ENCODE measurements at regions not wholly inside any gene's neighbourhood (a gene's known extent, or its start where the extent isn't known, plus 50 kb on each side); places are given as distances from the start of the nearest gene placed in this dataset.

DNA sequence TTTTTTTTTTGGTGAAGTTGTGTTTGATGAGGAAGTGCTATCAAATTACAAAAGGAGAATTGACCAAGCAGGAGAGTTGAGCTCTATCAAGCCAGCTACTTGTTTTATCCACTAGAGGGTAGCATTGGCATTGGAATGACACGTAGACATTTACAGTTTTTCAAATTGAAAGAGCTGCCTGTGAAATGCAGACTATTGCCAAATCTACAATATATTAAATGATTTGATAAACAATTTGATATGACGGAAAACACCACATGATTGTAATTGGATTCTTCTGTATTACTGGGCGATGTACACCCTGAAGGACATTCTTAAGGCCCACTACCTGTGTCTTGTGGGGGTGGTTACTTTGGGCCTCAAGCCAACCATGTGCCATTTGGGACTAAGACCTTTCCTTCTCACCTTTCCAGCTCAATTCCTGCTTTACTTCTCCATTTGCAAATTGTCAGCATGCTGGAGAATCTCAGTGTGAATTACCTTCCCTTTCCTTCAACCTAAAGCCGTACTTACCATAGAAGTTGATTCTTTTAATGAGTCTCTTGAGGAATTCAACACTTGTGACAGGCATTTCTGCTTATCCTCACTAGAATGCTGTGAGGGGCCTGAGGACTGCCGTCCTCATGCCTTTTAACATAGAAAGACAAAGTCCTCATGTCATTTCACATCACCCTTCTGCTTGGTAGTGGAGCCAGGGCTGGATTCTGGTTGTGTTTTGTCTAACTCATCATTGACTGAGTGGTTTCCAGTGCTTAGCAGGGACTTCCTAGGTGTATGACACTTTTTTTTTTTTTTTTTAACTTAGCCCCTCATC lies 134.8 kb upstream of the THUMPD2 start:
- intact Hi-C loops (cut with micrococcal nuclease; ENCODE audit: unreplicated experiment) = loop anchor here (1.0 to 10.0 kb wide), 4 partner anchors 640 to 1871 kb away; no protein-coding TSS in a partner anchor
- no TSS peak for BruUV-seq (replicated peaks)
- in situ Hi-C loops (cut with MboI) = loop anchor here (5.0 to 10.0 kb wide), 2 partner anchors 638 to 1871 kb away; no protein-coding TSS in a partner anchor
- Histone ChIP-seq H3K9ac (ENCODE audit: control insufficient read depth, insufficient read depth, low read length) (no peak overlapping the region), H3K9me3 (replicated peaks; ENCODE audit: control insufficient read depth, insufficient read depth, low read length) (no peaks in the 10 kb centered on the region), H3K4me2 (ENCODE audit: control insufficient read depth, insufficient read depth) (no peak overlapping the region), H4K20me1 (ENCODE audit: control insufficient read depth, insufficient read depth) (no peaks in the 10 kb centered on the region), H2AFZ (ENCODE audit: control insufficient read depth, low read depth, low read length) (no peak overlapping the region; the same call in 1 of the 2 replicates), H3K27ac (ENCODE audit: control insufficient read depth, insufficient read depth) (no peak overlapping the region), H3K4me3 (no peak overlapping the region), H3K27me3 (replicated peaks in 1 of 2; ENCODE audit: control insufficient read depth in 2 of 2, insufficient read depth in 2 of 2, low read length in 1 of 2) (no peaks in the 10 kb centered on the region), H3K36me3 (ENCODE audit: control insufficient read depth in 2 of 2, insufficient read depth in 2 of 2, low read length in 1 of 2) (no peaks in the 10 kb centered on the region), H3K4me1 (ENCODE audit: control insufficient read depth, insufficient read depth, low read length) (no peaks in the 10 kb centered on the region), H3K79me2 (ENCODE audit: control insufficient read depth, insufficient read depth, low read length) (no peaks in the 10 kb centered on the region)
- ATAC-seq (peak; percentile 75), DNase-seq (ENCODE audit: low read depth, low spot score) (peak; percentile 7), FAIRE-seq (peak; percentile 91)
- WGBS (ENCODE audit: insufficient coverage, insufficient replicate concordance, low lambda C conversion rate, missing lambda C conversion rate) = 30% methylated on average over 5 of the region's 5 CpGs
- SMC1A ChIA-PET (ENCODE audit: uncharacterized antibody, unreplicated experiment) = interaction anchor here (0.6 to 2.4 kb wide), 8 partner anchors 22 to 1868 kb away, joined by 3 to 28 read pairs (median 3); no protein-coding TSS in a partner anchor
- CTCF ChIA-PET = interaction anchor here (0.6 to 2.6 kb wide), 26 partner anchors 9 to 1785 kb away, joined by 3 to 72 read pairs (median 4); no protein-coding TSS in a partner anchor
- TF ChIP-seq NRF1 (conservative IDR thresholded peaks at IDR 0.05; ENCODE audit: low read depth, low read length) = no peak
- TF ChIP-seq SPI1 (IDR thresholded peaks at IDR 0.05; ENCODE audit: borderline replicate concordance, insufficient read depth, low read depth, low read length) = peak; percentile 13; the same call in 1 of the 2 replicates
- no peak for TF ChIP-seq MTA3 (IDR thresholded peaks at IDR 0.05; ENCODE audit: borderline replicate concordance, low read length)
- TF ChIP-seq STAT1 (conservative IDR thresholded peaks at IDR 0.05) = no peak
- TF ChIP-seq CEBPB (IDR thresholded peaks at IDR 0.05; ENCODE audit: borderline replicate concordance in 1 of 2, low read depth in 2 of 2, low read length in 2 of 2) = no peak
- TF ChIP-seq, protein P1, sequence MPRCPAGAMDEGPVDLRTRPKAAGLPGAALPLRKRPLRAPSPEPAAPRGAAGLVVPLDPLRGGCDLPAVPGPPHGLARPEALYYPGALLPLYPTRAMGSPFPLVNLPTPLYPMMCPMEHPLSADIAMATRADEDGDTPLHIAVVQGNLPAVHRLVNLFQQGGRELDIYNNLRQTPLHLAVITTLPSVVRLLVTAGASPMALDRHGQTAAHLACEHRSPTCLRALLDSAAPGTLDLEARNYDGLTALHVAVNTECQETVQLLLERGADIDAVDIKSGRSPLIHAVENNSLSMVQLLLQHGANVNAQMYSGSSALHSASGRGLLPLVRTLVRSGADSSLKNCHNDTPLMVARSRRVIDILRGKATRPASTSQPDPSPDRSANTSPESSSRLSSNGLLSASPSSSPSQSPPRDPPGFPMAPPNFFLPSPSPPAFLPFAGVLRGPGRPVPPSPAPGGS (IDR thresholded peaks at IDR 0.05; ENCODE audit: borderline replicate concordance, insufficient read depth, low read depth, low read length, poor library complexity, severe bottlenecking) = no peak
- TF ChIP-seq RAD21 (IDR thresholded peaks at IDR 0.05; ENCODE audit: insufficient read depth, low read depth, low read length) = peak; percentile 89
- TF ChIP-seq, protein P2, sequence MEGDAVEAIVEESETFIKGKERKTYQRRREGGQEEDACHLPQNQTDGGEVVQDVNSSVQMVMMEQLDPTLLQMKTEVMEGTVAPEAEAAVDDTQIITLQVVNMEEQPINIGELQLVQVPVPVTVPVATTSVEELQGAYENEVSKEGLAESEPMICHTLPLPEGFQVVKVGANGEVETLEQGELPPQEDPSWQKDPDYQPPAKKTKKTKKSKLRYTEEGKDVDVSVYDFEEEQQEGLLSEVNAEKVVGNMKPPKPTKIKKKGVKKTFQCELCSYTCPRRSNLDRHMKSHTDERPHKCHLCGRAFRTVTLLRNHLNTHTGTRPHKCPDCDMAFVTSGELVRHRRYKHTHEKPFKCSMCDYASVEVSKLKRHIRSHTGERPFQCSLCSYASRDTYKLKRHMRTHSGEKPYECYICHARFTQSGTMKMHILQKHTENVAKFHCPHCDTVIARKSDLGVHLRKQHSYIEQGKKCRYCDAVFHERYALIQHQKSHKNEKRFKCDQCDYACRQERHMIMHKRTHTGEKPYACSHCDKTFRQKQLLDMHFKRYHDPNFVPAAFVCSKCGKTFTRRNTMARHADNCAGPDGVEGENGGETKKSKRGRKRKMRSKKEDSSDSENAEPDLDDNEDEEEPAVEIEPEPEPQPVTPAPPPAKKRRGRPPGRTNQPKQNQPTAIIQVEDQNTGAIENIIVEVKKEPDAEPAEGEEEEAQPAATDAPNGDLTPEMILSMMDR (IDR thresholded peaks at IDR 0.05 in 2 of 3, conservative IDR thresholded peaks at IDR 0.05 in 1 of 3; ENCODE audit: control insufficient read depth in 2 of 3, extremely low read depth in 1 of 3, insufficient read depth in 1 of 3, low read depth in 3 of 3, low read length in 3 of 3) = peak; percentile 59 to 75 (median 67); a peak in 5 of 6 replicates
- no peak for TF ChIP-seq ZSCAN29 (IDR thresholded peaks at IDR 0.05)
- TF ChIP-seq JUNB (IDR thresholded peaks at IDR 0.05) = no peak
- no peak for TF ChIP-seq RB1 (IDR thresholded peaks at IDR 0.05; ENCODE audit: borderline replicate concordance)
- TF ChIP-seq EZH2 (IDR thresholded peaks at IDR 0.05; ENCODE audit: borderline replicate concordance, control insufficient read depth, low read depth, low read length) = no peak
- TF ChIP-seq, protein P3, sequence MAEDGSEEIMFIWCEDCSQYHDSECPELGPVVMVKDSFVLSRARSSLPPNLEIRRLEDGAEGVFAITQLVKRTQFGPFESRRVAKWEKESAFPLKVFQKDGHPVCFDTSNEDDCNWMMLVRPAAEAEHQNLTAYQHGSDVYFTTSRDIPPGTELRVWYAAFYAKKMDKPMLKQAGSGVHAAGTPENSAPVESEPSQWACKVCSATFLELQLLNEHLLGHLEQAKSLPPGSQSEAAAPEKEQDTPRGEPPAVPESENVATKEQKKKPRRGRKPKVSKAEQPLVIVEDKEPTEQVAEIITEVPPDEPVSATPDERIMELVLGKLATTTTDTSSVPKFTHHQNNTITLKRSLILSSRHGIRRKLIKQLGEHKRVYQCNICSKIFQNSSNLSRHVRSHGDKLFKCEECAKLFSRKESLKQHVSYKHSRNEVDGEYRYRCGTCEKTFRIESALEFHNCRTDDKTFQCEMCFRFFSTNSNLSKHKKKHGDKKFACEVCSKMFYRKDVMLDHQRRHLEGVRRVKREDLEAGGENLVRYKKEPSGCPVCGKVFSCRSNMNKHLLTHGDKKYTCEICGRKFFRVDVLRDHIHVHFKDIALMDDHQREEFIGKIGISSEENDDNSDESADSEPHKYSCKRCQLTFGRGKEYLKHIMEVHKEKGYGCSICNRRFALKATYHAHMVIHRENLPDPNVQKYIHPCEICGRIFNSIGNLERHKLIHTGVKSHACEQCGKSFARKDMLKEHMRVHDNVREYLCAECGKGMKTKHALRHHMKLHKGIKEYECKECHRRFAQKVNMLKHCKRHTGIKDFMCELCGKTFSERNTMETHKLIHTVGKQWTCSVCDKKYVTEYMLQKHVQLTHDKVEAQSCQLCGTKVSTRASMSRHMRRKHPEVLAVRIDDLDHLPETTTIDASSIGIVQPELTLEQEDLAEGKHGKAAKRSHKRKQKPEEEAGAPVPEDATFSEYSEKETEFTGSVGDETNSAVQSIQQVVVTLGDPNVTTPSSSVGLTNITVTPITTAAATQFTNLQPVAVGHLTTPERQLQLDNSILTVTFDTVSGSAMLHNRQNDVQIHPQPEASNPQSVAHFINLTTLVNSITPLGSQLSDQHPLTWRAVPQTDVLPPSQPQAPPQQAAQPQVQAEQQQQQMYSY (CRISPR knock-in tag; IDR thresholded peaks at IDR 0.05) = no peak
- TF ChIP-seq SMC3 (IDR thresholded peaks at IDR 0.05; ENCODE audit: borderline replicate concordance, low read length) = peak; percentile 75
- RAD21 ChIA-PET (ENCODE audit: unreplicated experiment) = interaction anchor here (0.6 to 1.5 kb wide), 11 partner anchors 9 to 1486 kb away, joined by 3 to 41 read pairs (median 3); no protein-coding TSS in a partner anchor
- POLR2A ChIA-PET = no interaction called here

Data from GM12878 (cell line).